Liver (tissue), 3 donors: ENCODE measurements at regions not wholly inside any gene's neighbourhood (a gene's known extent, or its start where the extent isn't known, plus 50 kb on each side); places are given as distances from the start of the nearest gene placed in this dataset.

Experiments used
- CTCF ChIP-seq: fragments of 150-350 bp; IDR thresholded peaks from 2 replicates; pipeline ENCODE4 v1.5.1; 2017; ENCODE audit warnings: improper control_type of control experiment, low read depth, low read length; ENCODE audit not compliant: missing input control
- FOXA1 ChIP-seq: IDR thresholded peaks from 2 replicates; pipeline ENCODE4 v1.6.1; 2016; ENCODE audit warnings: antibody characterized with exemption
- JUND ChIP-seq, 2 donors: IDR thresholded peaks; 2 replicates each; pipeline ENCODE4 v1.6.1; 2016; ENCODE audit warnings: antibody characterized with exemption in 2 of 2
- SP1 ChIP-seq: IDR thresholded peaks from 2 replicates; pipeline ENCODE4 v1.6.1; 2018; ENCODE audit warnings: antibody characterized with exemption, mild to moderate bottlenecking
- TF ChIP-seq, protein P1 (sequence below): IDR thresholded peaks from 2 replicates; pipeline ENCODE4 v1.6.1; 2016; ENCODE audit warnings: antibody characterized with exemption, mild to moderate bottlenecking
- donor health status: healthy.
- donor health status: healthy.

DNA sequence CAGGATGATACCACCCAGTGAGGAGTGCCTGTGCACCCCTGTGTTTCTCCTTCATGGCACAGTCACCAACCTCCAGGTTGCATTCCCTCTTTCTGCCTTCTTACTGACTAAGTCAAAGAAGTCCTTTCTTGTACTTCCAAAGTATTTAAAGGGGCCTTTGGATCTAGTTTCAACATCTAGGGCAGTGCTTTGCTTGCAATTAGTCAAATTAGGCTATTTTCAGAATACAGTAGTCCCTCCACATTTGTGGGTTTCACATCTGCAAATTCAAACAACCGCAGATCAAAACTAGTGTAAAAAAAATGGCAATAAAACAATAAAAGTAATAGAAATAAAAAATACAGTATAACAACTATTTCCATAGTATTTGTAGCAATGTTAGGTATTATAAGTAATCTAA is 333.9 kb upstream of the SEMA6A start:
- TF ChIP-seq FOXA1 (no peak), CTCF (no peak), SP1 (no peak), JUND (IDR thresholded peaks at IDR 0.05) (no peak)
- TF ChIP-seq, protein P1, sequence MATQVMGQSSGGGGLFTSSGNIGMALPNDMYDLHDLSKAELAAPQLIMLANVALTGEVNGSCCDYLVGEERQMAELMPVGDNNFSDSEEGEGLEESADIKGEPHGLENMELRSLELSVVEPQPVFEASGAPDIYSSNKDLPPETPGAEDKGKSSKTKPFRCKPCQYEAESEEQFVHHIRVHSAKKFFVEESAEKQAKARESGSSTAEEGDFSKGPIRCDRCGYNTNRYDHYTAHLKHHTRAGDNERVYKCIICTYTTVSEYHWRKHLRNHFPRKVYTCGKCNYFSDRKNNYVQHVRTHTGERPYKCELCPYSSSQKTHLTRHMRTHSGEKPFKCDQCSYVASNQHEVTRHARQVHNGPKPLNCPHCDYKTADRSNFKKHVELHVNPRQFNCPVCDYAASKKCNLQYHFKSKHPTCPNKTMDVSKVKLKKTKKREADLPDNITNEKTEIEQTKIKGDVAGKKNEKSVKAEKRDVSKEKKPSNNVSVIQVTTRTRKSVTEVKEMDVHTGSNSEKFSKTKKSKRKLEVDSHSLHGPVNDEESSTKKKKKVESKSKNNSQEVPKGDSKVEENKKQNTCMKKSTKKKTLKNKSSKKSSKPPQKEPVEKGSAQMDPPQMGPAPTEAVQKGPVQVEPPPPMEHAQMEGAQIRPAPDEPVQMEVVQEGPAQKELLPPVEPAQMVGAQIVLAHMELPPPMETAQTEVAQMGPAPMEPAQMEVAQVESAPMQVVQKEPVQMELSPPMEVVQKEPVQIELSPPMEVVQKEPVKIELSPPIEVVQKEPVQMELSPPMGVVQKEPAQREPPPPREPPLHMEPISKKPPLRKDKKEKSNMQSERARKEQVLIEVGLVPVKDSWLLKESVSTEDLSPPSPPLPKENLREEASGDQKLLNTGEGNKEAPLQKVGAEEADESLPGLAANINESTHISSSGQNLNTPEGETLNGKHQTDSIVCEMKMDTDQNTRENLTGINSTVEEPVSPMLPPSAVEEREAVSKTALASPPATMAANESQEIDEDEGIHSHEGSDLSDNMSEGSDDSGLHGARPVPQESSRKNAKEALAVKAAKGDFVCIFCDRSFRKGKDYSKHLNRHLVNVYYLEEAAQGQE = no peak
